AG09309 (cell line): ENCODE measurements at regions not wholly inside any gene's neighbourhood (a gene's known extent, or its start where the extent isn't known, plus 50 kb on each side); places are given as distances from the start of the nearest gene placed in this dataset.
A peak's percentile ranks its signal among the peaks of the same experiment; 100 is the strongest.
"Not testable (repeated sequence)": the region's sequence is repeated elsewhere in the genome, so short reads cannot be mapped to it uniquely, and the experiment has no call there.

Experiments
- DNase-seq: peaks from one replicate; pipeline ENCODE4 v3.0.0-alpha.2; 2010; ENCODE audit warnings: low read depth
- H3K4me3 ChIP-seq: 2 replicates; pipeline ENCODE4 v1.5.1; 2011; ENCODE audit warnings: mild to moderate bottlenecking, low read depth, low read length, moderate library complexity; ENCODE audit not compliant: control insufficient read depth
- TF ChIP-seq, protein P1 (sequence below): IDR thresholded peaks from 2 replicates; pipeline ENCODE4 v1.5.1; 2011; ENCODE audit warnings: mild to moderate bottlenecking, low read depth, low read length, inconsistent platforms; ENCODE audit not compliant: insufficient read depth, control insufficient read depth; ENCODE audit errors: missing control alignments

DNA sequence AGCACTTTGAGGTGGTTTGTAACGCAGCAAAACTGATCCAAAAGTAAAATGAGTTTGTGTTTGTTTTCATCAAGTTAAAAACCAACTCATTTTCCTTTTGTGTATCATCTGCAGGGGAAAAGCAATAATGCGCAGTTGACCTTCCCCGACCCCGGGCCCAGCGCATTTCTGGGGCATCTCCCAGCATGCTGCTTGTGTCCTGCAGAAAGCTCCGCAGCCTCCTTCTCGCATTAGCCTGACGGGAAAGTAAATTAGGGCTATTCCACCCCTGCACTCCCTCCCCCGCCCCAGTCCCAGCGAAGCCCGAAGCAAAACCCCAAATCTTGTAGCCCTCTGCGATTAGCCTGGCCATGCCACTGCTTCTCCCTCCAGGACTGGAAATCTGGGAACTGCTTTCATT, 82.0 kb upstream of the PPM1B start:
- H3K4me3 ChIP-seq, result peak overlapping the region; percentile 35
- TF ChIP-seq, protein P1, sequence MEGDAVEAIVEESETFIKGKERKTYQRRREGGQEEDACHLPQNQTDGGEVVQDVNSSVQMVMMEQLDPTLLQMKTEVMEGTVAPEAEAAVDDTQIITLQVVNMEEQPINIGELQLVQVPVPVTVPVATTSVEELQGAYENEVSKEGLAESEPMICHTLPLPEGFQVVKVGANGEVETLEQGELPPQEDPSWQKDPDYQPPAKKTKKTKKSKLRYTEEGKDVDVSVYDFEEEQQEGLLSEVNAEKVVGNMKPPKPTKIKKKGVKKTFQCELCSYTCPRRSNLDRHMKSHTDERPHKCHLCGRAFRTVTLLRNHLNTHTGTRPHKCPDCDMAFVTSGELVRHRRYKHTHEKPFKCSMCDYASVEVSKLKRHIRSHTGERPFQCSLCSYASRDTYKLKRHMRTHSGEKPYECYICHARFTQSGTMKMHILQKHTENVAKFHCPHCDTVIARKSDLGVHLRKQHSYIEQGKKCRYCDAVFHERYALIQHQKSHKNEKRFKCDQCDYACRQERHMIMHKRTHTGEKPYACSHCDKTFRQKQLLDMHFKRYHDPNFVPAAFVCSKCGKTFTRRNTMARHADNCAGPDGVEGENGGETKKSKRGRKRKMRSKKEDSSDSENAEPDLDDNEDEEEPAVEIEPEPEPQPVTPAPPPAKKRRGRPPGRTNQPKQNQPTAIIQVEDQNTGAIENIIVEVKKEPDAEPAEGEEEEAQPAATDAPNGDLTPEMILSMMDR, result no peak
- no peak for DNase-seq

DNA sequence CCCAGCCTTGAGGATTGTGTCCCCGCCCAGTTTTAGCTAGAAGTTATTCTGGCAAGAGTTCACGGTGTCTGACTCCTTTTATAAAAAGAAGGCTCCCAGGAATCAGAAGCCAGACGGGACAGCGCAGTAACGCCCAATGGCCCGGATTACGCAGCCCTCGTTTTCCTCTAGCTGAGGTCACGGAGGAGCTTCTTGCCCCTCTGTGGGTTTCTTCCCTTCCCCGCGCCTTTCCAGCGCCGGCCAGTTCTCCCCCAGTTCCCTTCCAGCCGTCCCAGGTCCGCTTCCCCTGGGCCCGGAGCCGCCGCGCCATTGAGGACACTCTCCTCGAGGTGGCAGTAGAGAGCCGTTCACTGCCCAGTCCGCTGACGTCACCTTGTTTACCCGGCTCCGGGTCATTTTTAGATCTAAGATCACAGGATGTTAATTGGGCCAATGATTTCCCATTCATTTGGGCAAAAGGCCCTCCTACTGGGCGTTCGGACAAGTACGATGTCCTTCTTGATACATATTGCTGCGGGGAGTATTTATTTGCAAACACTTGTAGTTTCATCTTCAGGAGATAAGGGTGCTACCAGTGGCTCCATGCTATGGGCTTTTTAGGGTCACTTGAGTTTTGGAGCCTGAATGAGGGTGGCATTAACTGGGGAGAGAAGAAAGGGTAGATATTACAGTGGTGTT, 81.5 kb upstream of the PPM1B start:
- no peak for DNase-seq
- peak overlapping the region; percentile 35 for H3K4me3 ChIP-seq
- TF ChIP-seq, protein P1, result peak; percentile 95

DNA sequence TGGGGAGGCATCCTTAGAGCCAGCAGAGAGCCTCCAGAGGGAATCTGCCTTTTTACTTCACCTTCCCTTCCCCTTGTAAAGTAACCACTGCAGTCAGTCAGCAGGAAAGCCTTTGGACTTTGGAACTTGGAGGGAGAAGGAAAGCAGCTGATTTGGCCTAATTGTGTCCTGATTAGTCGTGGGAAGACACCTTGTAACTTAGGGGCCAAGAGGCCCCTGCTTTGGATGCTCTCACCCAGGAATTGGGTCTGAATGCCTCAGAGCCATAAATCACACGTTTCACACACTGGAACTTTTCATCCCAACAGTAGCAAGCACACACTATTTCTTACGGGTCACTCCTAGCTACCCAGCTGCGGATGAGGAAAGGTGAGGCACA, 81.0 kb upstream of the PPM1B start:
- DNase-seq, result no peak
- peak overlapping the region; percentile 35; the same call in 1 of the 2 replicates for H3K4me3 ChIP-seq
- TF ChIP-seq, protein P1, result no peak

DNA sequence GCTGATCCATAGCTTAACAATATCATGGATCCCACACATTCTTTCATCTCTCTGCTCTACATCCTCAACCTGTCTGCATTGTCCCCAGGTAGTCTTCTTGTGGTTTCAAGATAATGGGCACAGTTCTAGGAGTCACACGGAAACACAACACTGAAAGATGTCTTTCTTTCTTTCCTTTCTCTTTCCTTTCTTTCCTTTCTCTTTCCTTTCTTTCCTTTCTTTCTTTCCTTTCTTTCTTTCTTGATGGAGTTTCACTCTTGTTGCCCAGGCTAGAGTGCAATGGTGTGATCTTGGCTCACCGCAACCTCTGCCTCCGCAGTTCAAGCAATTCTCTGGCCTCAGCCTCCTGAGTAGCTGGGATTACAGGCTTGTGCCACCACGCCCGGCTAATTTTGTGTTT, 76.2 kb upstream of the PPM1B start:
- DNase-seq, H3K4me3 ChIP-seq: not testable (repeated sequence)

DNA sequence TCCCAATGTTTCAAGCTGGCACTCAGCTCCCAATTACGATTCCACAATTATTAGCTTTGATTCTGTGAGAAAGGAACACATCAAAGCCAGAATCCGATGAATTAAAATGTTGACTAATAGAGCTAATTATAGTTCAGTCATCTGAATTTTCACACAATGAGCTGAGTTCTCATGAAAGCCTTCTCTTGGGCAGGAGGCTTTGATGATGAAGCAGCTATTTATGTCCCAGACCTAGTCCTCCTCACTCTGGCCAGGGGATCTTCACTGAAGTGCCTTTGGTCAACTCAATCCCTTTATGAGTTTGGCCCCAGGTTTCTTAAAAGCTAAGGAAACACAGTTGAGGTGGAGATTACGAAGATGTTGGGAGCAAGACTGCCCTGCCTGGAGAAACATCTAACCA, 74.7 kb upstream of the PPM1B start:
- no peak for DNase-seq
- H3K4me3 ChIP-seq, result no peak overlapping the region
- TF ChIP-seq, protein P1, result no peak

DNA sequence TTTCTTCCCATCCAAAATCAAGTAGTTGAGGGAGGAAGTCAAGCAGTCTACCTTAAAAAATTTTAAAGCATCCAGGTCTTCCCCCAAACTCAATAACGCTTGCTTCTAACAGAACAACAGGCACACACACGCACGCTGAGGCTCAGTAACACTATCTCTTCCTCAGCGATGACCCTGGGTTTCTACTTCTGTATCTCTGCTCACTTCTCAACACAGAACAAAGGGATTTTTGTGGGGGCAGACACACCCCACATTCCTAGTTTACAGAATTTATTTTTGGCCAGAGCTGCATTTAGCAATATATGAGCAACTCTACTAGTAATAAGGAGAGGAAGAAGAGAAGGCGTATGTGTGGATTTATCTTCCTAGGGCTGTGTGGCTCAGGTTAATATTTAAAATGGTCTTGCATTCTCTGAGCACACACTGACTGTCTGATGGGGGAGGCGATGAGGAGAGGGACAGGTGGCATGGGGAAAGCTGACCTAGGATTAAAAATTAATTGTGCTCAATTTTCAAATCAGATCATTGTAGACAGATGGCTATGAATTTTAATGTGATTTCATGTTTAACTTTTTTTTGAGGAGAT, 71.3 kb upstream of the PPM1B start:
- H3K4me3 ChIP-seq, result no peak overlapping the region
- no peak for DNase-seq
- TF ChIP-seq, protein P1, result no peak

DNA sequence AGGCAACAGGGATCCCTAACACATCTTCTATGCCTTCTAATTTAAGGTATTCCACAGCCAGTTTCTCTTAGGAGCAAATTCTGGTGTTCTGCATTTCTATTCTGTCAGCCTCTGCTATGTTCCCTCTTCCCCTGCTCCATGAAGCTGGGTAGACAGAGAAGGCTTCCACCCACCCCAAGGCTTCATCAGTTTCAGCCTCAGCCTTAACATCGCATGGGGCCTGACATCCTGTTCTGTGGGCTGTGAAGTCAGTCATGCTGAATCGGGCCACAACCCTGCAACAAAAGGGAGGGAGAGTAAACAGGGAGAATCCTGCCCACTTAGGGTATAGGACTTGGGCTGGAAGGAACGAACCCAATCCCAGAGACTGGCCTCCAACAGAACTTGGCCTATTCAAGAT, 70.6 kb upstream of the PPM1B start:
- DNase-seq, result no peak
- TF ChIP-seq, protein P1, result no peak
- no peak overlapping the region for H3K4me3 ChIP-seq
